GM18870 (cell line): ENCODE measurements at regions not wholly inside any gene's neighbourhood (a gene's known extent, or its start where the extent isn't known, plus 50 kb on each side); places are given as distances from the start of the nearest gene placed in this dataset.
"Not testable (repeated sequence)": the region's sequence is repeated elsewhere in the genome, so short reads cannot be mapped to it uniquely, and the experiment has no call there.

Experiments
- ATAC-seq: cut with Tn5 transposase; IDR thresholded peaks from one replicate; pipeline ENCODE4 v1.9.1; 2021; ENCODE audit warnings: moderate library complexity; ENCODE audit not compliant: unreplicated experiment

- no peak for ATAC-seq
Measured at GRCh38 chr16:26856271-26856670, 210.5 kb upstream of the C16orf82 start.

- no peak for ATAC-seq
Measured at GRCh38 chr16:26856791-26857190, 209.9 kb upstream of the C16orf82 start.

- no peak for ATAC-seq
Measured at GRCh38 chr16:26857371-26857770, 209.4 kb upstream of the C16orf82 start.

DNA sequence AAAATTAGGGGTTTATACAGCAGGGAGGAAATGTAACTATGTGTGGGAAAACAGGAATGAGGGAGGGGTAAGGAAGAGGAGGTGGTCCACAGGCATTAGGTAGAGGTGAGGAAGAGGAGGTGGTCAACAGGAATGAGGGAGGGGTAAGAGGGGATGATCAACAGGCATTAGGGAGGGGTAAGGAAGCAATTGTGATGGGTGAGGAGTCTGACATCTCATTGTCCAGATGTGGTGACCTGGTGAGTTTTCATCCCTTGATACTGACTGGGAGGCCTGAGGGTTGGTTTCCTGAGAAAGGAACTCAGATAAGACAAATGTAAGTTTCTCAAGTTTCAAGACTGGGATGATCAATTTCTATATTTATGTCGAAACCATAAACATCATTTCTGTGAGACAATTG lies 206.2 kb upstream of the C16orf82 start:
- no peak for ATAC-seq

DNA sequence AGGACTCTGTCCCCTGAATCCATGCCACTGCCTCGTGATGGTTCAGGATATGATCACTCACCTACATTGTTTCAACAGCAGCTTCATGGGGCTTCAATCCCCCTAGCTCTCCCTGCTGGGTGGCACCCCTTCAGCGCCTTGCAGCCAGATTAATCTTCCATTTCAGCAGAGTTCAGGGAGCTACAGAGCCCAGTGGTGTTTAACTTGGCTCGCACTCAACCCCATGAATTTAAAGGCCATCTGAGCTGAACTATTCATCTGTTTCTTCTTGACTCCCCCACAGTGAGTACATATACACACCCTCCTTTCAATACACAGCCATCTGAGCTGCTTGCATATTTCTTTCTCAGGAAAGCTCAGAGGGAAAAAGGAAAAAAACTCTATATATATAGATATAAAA lies 202.8 kb upstream of the C16orf82 start:
- ATAC-seq, result no peak

GRCh38 chr16:26874318-26874717 lies 192.4 kb upstream of the C16orf82 start:
- ATAC-seq, result not testable (repeated sequence)

GRCh38 chr16:26877421-26877820 lies 189.3 kb upstream of the C16orf82 start:
- no peak for ATAC-seq

DNA sequence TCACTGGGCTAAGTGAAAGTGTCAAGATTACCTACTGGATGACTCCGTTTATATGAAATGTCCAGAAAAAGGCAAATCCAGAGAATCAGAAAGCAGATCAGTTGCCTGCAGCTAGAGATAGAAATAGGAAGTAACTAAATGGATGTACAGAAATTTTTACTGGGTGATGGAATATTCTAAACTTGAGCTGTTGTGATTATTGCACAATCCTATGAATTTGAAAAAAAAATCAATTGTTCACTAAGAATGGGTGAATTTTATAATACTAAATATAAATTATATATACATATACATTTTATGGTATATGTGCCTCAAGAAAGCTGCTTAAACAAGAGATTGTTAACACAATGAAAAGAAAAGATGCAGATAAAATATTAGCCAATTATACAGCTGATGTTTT lies 181.1 kb upstream of the C16orf82 start:
- no peak for ATAC-seq

GRCh38 chr16:26889740-26890139 lies 177.0 kb upstream of the C16orf82 start:
- no peak for ATAC-seq

- no peak for ATAC-seq
Measured at GRCh38 chr16:26898200-26898599, 168.5 kb upstream of the C16orf82 start.

- ATAC-seq, result no peak
Measured at GRCh38 chr16:26901196-26901861, 165.4 kb upstream of the C16orf82 start.

- ATAC-seq, result no peak
Measured at GRCh38 chr16:26901983-26902382, 164.7 kb upstream of the C16orf82 start.

DNA sequence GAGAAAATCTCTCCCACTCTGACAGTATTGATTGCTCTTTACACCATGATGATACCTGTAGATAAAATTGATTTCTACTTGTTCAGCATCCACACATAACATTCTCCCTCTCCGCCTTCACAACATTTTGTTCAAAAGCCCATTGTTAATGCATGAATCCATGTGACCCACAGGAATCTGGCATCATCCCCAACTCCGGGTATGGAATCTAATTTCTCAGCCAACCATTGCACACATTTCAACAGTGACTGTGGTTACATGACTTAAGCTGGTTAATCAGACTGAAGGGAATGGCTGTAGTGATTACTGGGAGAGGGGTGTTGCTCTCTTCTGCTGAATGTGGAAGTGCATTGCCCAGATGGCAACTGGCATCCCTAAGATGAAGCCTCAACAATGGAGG lies 161.4 kb upstream of the C16orf82 start:
- no peak for ATAC-seq

- ATAC-seq, result no peak
Measured at GRCh38 chr16:26909623-26910022, 157.1 kb upstream of the C16orf82 start.

GRCh38 chr16:26911436-26911835 lies 155.3 kb upstream of the C16orf82 start:
- ATAC-seq, result no peak

DNA sequence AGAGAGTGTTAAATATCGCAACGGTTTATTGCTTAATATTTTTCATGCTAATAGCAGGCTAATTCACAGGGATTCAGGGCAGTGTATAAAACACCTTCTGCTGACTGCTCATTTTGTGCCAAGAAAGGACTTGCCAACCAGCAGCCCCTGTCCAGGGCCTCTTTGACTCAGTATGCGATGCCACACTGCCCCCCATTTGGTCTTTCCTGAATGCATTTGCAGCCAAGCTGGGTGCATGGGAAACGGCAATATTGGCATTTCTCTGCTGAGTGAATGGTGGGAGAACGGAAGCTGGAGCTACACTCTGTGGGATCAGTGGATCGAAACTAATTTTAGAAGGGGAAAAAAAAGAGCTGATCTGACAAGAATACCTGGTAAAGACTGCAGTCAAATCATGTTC lies 152.9 kb upstream of the C16orf82 start:
- no peak for ATAC-seq

- no peak for ATAC-seq
Measured at GRCh38 chr16:26930786-26931581, 135.7 kb upstream of the C16orf82 start.

DNA sequence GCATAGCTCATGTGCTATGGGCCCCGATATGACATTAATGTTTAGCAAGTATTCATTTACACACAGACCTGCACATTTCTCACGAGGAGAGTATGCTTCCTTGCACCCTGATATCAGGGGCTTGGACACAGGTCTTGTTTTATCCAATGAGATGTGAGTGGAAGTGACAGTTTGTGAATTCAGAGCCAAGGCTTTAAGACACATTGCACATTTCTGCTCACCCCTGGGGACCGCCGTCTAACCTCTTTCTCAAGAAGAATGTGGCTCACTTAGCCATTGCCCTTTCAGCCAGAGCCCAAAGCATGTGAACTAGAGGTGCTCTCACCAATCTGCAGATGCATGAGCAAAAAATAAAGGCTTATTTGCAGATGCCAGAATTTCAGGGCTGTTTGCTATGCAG lies 116.1 kb upstream of the C16orf82 start:
- no peak for ATAC-seq

- ATAC-seq, result no peak
Measured at GRCh38 chr16:26951950-26952349, 114.8 kb upstream of the C16orf82 start.

DNA sequence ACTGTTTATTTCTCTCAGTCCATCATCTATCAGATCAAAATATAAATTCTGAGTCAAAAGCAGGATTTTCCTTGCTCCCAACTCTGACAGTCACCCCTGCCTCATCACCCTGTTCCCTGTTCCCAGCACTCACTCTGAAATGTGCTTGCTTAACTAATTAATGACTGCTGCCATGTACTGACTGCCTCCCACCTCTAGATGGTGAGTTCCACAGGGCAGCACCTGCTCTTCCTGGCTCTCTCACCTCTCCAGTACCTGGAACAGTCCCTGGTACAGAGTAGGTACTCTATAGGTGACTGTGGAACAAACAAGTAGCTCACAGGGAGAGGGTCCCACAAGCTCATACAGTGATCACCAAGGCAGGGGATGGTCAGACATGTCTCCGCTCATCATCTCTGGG lies 114.3 kb upstream of the C16orf82 start:
- no peak for ATAC-seq

DNA sequence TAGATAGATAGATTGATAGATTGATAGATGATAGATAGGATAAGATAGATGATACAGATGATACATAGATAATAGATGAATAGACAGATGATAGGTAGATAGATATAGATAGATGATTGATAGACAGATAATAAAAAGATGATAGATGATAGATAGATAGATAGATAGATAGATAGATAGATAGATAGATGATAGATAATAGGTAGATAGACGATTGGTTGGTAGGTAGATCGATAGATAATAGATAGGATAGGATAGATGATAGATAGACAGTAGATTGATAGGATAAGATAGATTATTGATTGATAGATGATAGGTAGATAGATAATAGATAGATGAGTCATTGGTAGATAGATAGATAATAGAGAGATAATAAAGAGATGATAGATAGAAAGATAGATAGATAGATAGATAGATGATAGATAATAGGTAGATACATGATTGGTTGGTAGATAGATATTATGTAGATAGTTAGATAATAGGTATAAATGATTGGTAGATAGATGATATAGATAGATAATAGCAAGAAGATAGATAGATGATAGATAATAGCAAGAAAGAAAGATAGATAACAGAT lies 109.4 kb upstream of the C16orf82 start:
- ATAC-seq, result no peak

GRCh38 chr16:26959416-26960009 lies 107.2 kb upstream of the C16orf82 start:
- ATAC-seq, result no peak
